CD4-positive, alpha-beta T cell treated with Interleukin-2 at 100 ng/mL for 4 hours (primary cell): ENCODE measurements at regions not wholly inside any gene's neighbourhood (a gene's known extent, or its start where the extent isn't known, plus 50 kb on each side); places are given as distances from the start of the nearest gene placed in this dataset.

Source experiments
- DNase-seq: peaks from one replicate; pipeline ENCODE4 v3.0.0-alpha.2; 2020; ENCODE audit warnings: low spot score

DNA sequence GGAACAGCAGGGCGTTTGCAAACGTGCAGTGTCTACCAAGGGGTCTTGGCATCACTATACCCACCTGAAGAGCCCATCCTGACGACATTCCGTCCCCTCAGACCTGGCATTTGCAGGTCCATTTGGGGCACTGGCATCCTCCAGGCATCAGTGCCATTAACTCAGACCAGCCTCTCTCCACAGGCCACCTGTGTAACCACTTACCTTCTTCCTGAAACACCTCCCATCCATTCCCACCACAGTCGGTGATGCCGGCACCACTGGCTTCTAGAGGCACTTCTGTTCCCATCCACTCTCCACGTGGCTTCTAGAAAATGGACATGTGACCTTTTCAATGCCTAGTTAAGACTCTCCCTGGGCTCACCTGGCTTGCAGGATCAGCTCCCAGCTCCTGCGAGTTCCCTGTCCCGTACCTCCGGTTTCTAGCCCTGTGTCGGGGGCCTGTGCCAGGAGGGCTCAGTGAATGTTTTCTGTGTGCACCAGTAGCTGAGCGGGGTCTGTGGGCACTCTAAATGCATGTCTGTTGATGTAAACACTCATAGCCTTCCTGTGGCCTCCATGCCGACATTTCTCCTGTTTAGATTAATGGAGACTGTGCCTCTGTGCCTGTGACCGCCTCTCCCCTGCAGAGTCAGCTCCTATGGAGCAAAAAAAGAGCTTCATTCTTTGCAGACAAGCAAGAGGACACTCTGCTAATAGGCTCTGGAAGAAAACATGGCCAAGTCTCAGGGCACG is 458.0 kb upstream of the HS6ST1 start:
- no peak for DNase-seq

DNA sequence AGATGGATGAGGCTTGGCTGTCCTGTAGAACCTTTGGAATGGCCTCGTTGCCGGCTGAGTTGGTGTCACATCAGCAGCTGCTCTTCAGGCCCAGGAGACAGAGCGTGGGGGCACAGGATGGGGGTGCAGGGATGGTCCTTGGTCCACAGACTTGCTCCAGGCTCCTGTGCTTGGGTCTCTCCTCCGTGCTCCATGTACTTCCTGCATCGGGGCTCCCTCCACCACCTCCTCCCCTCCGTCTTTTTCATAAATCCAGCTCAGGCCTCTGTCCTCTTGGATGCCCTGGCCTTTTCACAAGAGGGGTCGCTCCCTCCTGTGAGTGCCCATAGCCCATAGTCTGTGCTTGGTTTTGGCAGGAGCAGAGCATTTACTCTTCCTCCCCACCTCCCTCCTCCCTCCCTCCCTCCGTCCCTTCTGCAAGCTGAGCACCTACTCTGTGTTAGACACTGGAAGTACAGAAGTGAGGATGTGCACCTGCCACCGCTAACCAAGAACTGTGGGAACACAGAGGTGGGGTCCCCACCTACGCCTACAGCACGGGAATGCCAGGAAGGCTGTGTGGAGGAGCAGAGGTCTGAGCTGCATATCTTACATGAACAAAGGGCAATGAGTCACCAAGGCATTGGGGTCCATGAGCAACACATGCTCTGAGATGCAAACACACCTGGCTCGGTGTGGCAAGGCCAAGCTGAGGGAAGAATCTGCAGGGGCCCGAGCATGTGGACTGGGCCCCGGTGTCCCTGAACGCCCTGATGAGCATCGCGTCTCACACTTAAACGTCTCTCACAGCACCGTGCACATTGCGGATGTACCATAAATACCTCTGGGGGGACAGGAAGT is 458.7 kb upstream of the HS6ST1 start:
- DNase-seq = no peak

DNA sequence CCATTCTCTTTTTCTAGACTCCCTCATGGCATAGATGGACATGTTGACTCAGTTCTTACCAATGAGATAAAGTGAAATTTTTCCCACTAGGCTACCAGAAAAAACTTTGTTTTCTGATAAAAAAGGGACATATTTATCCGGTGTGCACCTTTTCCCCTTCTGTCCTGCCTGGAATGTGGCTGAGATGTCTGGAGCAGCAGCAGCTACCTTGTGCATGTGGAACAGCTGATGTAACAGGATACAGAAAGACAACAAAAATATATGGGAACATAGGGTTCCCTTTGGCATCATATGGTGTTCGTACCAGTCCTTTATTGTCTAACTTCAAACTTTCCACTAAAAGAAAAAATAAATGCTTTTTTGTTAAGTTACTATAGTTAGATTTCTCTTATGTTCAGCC is 460.2 kb upstream of the HS6ST1 start:
- DNase-seq = no peak

DNA sequence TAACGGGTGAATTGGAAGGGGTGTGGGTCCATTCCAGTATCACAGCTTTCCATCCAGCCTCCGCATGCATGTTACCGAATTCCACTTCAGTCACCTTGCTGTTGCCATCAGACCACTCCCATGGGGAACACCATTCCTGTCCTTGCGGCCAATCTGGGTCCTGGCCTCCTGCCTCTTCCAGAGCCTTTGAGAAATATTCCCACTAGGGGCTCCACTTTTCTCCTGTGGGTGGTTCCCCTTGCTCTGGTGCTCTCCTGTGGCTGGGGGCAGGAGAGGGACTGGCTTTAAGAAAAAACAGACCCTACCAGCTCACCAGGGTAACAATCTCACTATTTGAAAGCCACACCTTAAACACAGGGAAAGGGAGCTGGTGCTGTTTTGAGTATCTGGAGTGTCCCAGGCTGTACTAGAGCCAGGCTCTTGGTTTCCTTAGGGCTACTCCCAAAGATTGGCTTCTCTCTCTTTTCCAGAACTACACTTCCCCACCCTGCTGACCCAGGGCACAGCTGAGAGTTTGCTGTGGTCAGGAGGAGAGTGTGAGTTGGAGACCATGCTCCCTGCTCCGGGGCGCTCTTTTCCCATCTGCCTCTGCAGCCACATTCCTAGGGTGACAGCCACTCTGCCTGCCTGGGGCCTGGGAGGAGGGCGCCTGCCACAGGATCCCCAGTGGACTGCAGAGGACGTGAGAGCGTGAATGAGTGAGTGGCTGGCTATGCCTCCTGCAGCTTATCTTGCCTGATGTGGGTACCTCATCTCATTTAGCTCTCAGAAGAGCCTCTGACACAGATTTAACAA is 460.8 kb upstream of the HS6ST1 start:
- DNase-seq = no peak

DNA sequence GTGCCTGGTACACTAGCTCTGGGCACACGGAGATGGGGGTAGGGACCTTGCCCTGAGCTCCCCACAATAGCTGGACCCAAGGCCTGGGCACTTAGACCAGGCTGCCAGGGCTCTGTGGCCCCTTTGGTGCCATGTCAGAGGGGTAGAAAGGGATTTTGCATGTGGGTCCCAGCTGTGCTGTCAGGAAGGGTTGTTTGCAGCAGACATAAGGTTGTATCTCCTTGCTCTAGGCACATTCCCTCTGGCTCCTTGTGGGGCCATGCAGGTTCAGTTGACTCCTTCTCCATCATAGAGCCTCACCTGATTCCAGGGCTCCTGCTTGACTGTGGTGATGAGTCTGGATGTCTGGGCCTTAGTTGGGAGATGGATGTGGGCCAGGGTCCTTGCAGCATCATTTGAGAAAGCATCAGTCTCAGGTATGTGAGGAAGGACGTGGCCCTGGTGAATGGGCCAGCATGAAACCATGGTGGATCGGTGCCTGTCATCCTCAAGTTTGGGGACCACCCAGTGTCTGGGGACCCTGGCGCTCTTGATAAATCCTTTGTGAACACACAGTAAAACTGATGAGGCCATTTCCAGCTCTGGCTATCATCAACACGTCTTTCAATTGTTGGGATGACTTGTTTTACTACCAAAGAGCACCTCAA is 461.9 kb upstream of the HS6ST1 start:
- DNase-seq = no peak

DNA sequence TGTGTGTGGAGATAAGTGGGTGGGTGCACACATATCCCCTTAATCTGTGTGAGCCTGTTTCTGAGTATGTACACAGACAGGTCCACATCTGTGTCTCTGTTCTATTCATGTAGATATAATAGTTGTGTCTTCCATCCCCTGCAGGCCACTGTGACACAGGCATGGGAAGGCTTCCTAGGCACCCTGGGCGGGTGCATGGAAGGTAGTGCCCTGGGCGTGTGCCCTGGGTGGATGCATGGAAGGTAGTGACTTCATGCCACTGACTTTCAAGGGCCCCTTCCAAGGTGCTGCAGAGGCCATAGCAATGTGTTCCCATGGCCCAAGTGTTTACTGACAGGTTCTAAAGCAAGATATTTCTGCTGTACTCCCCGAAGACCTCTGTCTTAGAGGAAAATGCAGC is 462.5 kb upstream of the HS6ST1 start:
- no peak for DNase-seq

DNA sequence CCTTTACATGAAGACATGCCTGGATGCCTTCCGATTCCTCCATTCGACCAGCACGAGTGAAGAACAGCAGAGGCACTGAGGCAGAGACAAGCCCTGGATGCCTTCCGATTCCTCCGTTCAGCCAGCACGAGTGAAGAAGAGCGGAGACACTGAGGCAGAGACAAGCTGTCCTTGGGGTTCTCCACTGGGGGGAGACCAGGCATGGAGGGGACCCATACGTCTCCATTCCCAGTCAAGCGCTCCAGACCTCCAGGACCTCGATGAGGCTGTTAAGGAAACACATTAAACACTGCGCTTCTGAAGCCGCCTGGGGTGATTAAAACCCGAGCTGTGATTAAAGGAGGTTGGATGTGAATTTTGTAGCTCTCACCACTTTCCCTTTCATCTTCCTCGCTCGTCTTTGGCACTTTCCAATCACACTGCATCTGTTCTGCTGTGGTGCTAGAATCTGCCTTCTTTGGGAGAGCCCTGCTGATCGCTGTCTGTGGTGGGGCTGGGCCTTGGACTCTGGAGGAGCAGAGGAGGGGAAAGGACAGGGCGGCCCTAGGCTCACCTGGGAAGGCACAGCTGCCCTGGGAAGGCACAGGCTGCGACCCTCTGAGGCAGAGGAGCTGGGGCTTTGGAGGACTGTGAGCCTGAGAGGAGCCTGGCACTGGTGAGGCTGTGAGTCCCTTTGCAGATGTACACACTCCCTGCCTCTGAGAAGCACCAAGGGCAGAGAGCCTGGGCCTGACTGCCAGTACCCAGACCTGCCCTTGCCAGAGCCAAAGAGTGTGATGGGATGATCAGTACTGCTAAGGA is 463.1 kb upstream of the HS6ST1 start:
- no peak for DNase-seq

DNA sequence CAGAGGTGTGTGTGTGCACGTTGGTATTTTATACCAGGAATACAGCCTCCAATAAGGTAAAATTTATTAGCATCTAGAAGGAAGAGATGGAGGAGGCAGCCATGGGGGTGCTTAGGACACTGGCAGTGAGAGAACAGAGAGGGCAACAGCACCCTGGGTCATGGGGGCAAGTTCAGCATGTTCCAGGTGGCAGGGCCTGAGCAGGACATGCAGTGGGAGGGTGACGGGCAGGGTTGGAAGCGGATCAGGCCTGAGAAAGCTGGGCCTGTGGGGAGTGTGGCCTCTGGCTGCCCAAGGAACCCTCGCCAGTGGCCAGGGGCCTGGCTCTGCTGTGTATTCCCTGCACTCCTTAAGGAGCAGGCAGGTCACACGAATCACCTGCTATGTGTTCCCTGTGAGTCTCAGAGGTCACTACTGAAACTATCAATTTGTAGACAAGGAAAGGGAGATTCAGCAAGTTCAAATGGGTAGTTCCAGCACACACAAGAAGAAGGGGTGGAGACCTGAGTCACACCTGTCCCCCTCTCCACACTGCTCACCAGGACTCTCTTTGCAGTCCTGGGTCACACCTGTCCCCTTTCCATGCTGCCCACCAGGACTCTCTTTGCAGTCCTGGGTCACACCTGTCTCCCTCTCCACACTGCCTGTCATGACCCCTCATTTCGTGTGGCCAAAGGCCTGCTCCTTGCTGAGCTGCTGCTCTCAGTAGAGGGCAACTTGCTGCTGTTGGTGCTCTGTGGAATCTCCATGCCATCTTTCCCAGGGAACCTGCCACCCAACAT is 463.9 kb upstream of the HS6ST1 start:
- no peak for DNase-seq

DNA sequence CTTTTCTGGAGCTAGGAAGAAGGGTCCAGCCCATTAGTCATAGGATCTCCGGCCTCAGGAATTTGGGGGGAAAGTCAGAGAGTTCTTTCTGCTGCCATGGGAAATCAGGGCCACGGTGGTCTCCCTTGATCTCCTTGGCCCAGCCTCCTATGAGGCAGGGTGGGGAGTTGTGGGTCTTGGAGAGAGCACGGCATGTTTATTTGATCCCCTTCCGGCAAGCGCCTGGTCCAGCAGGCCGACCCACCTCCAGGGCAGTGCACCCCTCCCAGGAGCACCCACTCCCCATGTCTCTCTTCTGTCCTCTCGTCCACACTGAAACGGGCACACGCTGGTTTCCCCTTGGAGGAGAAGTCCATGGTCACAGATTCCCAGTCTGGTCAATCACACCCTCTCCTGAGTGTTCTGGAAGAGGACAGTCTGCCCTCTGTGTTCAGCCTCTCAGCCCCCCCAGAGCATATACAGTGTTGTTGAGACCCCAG is 464.6 kb upstream of the HS6ST1 start:
- no peak for DNase-seq

DNA sequence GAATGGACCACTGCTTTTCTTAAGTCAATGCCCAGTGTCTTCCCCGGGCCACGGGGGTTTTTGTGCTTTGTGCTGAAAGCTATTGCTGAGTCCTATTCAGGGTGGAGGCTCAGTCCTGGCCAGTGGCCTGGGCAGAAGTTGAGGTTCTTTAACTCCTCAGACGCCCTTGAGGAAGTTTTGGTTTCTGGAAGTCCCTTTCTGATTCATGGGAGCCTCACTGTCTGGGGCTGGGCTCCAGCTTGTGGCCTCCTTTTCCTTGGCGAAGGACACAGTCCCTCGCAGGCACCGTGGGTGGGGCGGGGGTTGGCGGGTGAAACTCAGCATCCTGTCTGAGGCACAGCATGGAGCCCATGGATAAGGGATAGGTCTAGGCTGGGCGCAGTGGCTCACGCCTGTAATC is 465.2 kb upstream of the HS6ST1 start:
- no peak for DNase-seq

DNA sequence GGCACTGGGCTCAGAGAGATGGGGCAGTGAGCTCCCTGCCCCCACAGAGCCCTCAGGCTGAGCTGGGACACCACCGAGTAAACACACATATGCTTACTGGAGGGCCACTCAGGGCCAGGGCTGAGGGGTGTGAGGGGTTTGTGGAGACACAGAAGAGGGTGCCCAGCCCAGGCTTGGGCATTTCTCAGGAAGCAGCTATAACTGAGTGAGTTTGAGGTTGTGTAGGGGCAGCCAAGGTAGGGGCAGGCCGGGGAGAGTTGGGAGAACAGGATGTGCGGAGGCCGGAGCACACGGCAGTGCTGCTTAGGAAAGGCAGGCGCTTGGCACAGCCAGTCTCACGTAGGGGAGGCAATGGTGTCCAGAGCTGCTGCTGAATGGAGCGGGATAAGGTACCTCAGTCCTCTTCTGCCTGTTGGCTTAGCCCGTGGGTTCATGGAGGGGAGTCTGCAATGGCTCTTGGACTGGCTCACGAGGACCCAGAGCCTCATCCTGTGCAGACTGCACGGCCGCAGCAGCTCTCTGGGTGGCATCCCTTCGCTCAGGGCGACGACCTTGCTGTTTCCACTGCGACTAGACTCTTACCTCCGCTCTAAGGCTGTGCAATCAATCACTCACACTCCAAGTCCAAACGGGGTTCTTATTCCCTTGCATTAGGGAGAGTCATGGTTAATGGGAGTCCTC is 466.1 kb upstream of the HS6ST1 start:
- DNase-seq = no peak

DNA sequence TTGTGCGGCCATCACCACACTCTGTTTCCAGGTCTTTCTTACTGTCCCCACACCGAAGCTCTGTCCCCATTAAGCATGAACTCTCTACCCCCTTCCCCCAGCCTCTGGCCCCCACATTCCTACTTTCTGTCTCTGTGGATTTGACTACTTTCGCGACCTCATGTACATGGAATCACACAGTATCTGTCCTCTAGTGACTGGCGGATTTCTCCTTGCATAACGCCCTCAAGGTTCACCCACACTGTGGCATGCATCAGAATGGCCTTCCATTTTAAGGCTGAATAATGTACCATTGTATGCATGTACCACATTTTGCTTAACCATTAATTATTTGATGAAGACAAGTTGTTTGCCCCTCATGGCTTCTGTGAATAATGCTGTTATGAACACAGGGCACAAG is 467.6 kb upstream of the HS6ST1 start:
- DNase-seq = no peak

DNA sequence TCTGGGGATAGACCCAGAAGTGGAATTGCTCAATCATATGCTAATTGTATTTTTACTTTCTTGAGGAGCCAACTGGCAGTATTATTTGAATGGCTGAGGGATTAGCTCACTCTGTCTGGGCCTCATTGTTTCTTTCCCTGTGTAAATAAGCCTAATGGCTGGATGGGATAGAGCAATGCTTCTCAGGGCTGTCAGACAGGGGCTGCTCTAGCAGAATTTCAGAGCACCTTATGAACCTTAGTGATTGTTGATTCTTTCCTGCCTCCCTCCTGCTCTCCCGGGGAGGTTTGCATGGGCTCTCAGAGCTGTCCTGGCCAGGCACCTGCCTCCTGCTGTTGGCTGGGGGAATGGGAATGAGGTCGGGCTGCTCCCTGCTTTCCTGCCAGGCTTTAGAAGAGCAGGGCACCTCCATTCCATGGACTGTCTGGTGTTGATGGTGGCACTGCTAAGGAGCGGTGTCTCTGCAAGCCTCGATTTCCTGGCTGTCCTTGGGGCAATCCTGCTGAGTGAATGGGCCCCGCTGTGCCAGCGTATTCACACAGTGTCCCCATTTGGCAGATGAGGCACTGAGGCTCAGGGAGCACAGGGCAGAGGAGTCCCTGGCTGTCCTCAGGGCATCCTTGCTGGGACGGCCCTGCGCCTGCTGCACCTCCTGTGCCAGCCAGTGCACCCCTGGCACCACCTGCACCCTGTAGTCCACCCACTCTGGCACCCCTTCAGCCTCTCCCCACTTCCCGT is 468.2 kb upstream of the HS6ST1 start:
- DNase-seq = no peak

DNA sequence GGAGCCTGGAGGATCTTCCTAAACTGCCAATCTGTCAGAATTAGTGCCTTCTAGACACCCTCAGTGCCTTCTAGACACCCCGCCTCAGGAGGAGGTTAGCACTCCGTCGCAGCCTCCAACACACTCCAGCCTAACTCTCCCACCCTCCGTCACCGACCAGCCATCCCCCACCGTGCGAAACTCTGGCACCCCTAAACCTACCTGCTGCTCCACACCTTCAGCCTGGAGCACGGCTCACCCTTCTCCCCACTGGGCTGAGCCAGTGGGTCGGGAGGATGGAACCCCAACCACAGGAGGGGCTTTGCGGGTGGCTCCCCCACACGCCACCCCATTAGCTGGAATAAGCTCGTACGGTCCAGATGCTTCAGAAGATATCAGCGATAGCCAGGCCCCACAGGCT is 468.9 kb upstream of the HS6ST1 start:
- DNase-seq = no peak

DNA sequence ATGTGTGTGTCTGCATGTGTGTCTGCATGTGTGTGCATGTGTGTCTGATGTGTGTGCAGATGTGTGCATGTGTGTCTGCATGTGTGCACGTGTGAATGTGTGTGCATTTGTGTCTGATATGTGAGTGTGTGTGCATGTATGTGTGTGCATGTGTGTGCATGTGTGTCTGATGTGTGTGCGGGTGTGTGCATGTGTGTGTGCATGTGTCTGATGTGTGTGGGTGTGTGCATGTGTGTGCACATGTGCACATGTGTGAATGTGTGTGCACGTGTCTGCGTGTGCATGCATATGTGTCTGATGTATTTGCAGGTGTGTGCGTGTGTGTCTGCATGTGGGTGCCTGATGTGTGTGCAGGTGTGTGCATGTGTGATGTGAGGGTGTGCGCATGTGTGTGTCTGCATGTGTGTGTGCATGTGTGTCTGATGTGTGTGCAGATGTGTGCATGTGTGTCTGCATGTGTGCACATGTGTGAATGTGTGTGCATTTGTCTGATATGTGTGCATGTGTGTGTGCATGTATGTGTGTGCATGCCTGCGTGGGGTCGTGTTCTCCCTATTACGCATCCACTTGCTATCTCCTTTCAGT is 470.1 kb upstream of the HS6ST1 start:
- DNase-seq = no peak

DNA sequence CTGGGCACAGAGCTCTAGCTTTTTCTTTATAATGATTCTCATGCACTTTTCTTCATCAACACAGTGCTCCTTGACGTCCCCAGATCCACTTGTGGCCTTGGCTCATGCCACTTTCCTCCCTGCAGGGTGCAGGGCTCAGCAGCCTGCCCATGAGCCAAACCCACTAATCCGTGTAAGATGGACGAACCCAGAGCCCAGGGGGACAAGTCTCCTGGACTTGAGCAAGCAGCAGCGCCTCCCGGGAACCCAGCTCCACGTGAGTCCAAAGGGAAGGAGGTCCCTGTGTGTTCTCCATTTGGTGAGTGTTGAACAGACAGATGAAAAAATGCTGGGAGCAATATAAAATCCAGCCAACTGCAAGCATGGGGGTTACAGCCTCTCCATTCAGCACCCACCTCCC is 470.6 kb upstream of the HS6ST1 start:
- no peak for DNase-seq

DNA sequence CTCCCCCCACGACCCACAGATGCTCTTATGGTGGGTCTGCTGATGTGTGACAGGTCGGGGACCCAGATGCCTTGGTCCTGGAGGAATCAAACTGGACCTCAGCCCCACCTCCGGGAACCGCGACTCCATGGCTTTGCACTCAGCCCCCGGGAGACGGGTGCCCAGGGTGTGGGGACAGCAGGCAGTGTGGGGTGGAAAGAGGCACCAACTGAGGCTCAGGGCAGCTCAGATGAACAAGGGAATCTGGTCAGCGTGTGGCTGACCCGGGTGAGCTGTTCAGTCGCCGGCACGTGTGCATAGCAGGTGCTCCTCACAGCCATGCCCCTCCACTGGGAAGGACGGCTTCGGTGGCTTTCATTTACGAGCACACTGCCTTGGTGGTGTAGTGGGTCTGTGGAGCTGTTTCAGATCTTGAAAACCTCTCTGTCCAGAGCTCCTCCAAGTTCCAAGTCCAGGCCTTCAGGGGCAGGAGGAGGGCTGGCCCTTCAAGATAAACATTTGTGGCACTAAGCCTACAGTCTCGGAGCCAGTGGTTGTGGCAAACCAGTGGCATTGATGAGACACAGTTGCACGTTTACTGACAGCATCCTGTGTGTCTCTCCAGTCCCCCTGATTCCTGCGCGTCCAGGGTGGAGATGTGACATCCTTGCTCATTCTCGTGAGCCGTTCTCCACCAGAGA is 471.2 kb upstream of the HS6ST1 start:
- no peak for DNase-seq

DNA sequence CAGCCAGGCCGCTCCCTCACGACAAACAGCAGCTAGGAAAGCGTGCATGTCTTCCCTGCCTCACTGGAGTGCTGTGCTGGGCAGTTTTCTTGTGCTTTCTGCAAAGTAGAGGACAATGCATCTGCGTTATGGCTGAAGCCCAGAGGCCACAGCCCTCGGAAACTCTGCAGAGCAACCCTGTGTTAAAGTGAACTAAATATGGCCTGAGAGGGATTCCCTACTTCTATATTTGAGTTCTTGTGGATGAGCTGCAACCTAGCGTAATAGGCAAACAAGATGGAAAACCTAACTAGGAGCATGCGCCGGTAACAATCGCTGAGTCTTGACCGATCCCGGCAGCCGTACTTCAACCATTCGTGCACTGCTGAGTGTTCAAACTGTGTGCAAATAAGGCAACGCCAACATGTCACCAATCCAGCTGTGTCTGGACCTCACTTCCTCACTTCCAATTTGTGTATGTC is 471.9 kb upstream of the HS6ST1 start:
- DNase-seq = no peak
